Spleen (tissue), 7 donors: ENCODE measurements at regions not wholly inside any gene's neighbourhood (a gene's known extent, or its start where the extent isn't known, plus 50 kb on each side); places are given as distances from the start of the nearest gene placed in this dataset.
"Not testable (repeated sequence)": the region's sequence is repeated elsewhere in the genome, so short reads cannot be mapped to it uniquely, and the experiment has no call there.

Experiments used
- CTCF ChIP-seq, 11 experiments: fragments of 200-600 bp in 7 of 11; fragments of 450-650 bp in 4 of 11; sonication (generic) in 4 of 11; IDR thresholded peaks in 8 of 11; conservative IDR thresholded peaks in 3 of 11; 1 replicate in 7 of 11; 2 replicates in 4 of 11; pipeline versions ENCODE4 v1.4.0 to v1.8.0; 2016 to 2021; ENCODE audit warnings: antibody characterized with exemption in 11 of 11, inconsistent platforms in 4 of 11, mild to moderate bottlenecking in 1 of 11
- POLR2A ChIP-seq, 3 donors: fragments of 450-650 bp; IDR thresholded peaks; one replicate each; pipeline ENCODE4 v1.5.1; 2017; ENCODE audit warnings: antibody characterized with exemption in 3 of 3, mild to moderate bottlenecking in 1 of 3
- POLR2AphosphoS5 ChIP-seq, 3 donors: sonication (generic); formaldehyde crosslinking; IDR thresholded peaks; one replicate each; pipeline ENCODE4 v1.5.1; 2017; ENCODE audit warnings: antibody characterized with exemption in 3 of 3
- donor health status: DM: no; HTN: no; CAD: no; lungs with moderate emphysema.
- donor health status: DM: no; HTN: no; CAD: no.
- donor health status: DM: no; HTN: no; CAD: no.

- not testable (repeated sequence) for TF ChIP-seq CTCF (IDR thresholded peaks at IDR 0.05 in 8 of 11, conservative IDR thresholded peaks at IDR 0.05 in 3 of 11); POLR2A (IDR thresholded peaks at IDR 0.05); POLR2AphosphoS5 (IDR thresholded peaks at IDR 0.05)
These were observed 1672.5 kb upstream of the B3GALT2 start for GRCh38 chr1:194858811-194859480.
